Cardiac fibroblast (primary cell): ENCODE measurements at regions not wholly inside any gene's neighbourhood (a gene's known extent, or its start where the extent isn't known, plus 50 kb on each side); places are given as distances from the start of the nearest gene placed in this dataset.

Experiments
- DNase-seq, 2 donors: peaks; one replicate each; pipeline versions ENCODE4 v3.0.0 to v3.0.0-alpha.2; 2010; ENCODE audit warnings: low read depth in 2 of 2
- H3K4me3 ChIP-seq, 2 donors: replicated peaks in 1 of 2; 1 replicate in 1 of 2; 2 replicates in 1 of 2; pipeline ENCODE4 v1.5.1; 2011; ENCODE audit warnings: low read depth in 2 of 2, low read length in 2 of 2, mild to moderate bottlenecking in 2 of 2, moderate library complexity in 1 of 2
- CTCF ChIP-seq: IDR thresholded peaks from one replicate; pipeline ENCODE4 v1.5.1; 2011; ENCODE audit warnings: low read depth, mild to moderate bottlenecking, low read length, inconsistent platforms

DNA sequence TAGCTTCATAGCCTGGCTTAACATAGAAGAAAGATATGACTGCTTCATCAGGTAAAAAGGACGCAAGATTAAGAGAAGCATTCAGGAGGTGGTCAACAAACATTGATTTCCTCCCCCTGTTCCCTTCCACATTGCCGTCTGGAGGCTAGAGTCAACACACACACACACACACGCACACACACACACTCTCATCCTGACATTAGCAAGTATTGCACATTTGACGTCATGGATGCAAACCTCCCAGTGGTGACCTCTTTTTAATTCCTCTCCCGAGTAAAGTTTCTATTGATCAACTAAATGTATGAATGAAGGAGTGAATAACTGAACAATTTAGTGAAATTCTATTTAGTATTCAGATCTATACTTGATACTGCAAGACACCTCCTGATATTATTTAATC is 332.8 kb downstream of the ELAVL2 start:
- TF ChIP-seq CTCF = no peak
- no peak overlapping the region for H3K4me3 ChIP-seq
- DNase-seq = no peak

DNA sequence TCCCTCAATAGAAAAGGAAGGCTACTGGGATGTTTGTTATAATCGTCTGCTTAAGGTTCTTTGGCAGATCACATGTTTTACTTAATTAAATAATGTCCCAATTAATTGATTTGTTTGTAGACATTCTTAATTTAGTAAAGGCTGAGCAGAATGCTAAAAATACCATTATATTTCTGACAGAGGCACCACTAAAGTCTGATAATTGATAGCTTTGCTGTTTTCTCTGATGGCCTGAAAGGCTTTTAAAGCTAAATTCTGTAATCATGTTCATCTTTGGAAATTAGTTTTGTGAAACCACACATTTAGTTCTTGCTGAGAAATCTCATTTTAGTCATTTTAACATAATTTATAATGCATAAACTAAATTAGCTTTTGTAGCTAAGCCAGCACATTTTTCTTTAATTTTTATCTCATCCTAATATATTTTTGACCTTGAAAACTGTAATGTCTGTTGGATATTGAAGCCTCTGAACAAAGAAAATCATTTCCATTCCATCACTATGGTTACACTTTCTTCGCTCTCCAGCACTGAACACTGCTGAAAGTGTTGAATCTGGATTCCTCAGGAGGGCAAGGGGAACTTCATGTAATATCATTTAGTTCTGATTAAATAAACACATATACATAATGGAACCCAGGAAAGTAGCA is 329.4 kb downstream of the ELAVL2 start:
- H3K4me3 ChIP-seq = no peak overlapping the region
- TF ChIP-seq CTCF = no peak
- no peak for DNase-seq

DNA sequence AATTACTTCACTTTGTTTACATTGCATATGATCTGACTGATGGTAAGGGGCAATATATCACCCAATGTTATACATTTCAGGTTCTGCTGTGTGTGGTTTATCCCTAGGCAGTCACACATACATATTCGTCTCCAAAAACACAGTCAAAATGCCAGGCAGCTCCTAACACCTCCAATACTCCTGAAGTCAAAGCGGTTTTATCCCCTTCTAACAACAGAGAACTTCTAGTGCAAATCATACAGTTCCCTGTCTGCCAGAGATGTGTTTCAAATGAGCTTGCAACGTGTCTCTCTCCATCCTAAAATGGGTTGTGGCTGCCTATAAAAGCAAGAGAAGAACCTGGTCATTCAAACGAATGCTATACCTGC is 328.9 kb downstream of the ELAVL2 start:
- no peak for DNase-seq
- no peak for TF ChIP-seq CTCF
- H3K4me3 ChIP-seq = no peak overlapping the region

GRCh38 chr9:23502004-23502403 is 324.0 kb downstream of the ELAVL2 start:
- no peak for TF ChIP-seq CTCF
- H3K4me3 ChIP-seq = no peak overlapping the region
- DNase-seq = no peak

DNA sequence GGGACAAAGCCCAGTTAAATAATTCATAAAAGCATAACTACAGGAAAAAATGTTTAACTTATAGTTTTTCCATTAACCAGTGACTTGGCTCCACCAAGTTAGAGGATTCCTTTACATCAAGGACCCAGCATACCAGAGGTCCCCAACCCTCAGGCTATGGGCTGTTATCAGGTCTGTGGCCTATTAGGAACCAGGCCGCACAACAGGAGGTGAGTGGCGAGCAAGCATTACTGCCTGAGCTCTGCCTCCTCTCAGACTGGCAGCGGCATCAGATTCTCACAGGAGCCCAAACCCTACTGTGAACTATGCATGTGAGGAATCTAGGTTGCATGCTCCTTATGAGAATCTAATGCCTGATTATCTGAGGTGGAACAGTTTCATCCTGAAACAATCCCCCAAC is 303.1 kb downstream of the ELAVL2 start:
- no peak overlapping the region for H3K4me3 ChIP-seq
- no peak for TF ChIP-seq CTCF
- DNase-seq = no peak

DNA sequence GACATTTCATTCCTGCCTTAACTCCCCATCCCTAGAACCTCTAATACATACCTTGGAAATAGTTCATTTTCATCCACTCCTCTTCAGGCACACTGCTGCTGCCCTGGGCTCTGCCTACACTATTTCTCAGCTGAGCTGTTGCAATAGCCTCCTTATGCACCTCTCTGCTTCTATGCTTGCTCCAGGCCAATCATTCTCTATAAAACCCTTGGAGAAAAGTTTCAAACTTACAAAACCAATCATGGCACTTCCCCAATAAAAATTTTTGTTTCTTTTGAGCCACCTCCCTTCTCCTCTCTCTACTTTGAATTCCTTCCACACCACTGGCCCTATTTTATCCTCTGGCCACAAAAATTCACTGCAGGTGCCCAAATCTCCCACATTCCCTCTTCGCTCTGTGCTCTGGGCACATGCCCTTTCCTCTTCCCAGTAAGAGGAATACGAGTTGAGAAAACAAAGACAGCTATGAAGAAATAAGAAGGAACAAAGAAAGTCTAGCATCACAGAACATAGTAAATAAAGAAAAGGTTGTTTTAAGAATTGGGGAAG is 301.4 kb downstream of the ELAVL2 start:
- TF ChIP-seq CTCF = no peak
- no peak for DNase-seq
- no peak overlapping the region for H3K4me3 ChIP-seq

GRCh38 chr9:23526806-23527205 is 299.2 kb downstream of the ELAVL2 start:
- DNase-seq = no peak
- no peak overlapping the region for H3K4me3 ChIP-seq
- no peak for TF ChIP-seq CTCF
